A673 (cell line): ENCODE measurements at regions not wholly inside any gene's neighbourhood (a gene's known extent, or its start where the extent isn't known, plus 50 kb on each side); places are given as distances from the start of the nearest gene placed in this dataset.
"Not testable (repeated sequence)": the region's sequence is repeated elsewhere in the genome, so short reads cannot be mapped to it uniquely, and the experiment has no call there.

Source experiments
- EZH2 ChIP-seq: fragments of 200-600 bp; sonication (generic); IDR thresholded peaks from 2 replicates; pipeline ENCODE4 v1.6.1; 2017; ENCODE audit warnings: borderline replicate concordance, low read depth, mild to moderate bottlenecking, mixed read lengths, antibody characterized with exemption, low read length; ENCODE audit not compliant: poor library complexity, severe bottlenecking
- TF ChIP-seq, protein P1 (sequence below): fragments of 300-800, 200-600 bp; sonication (generic); conservative IDR thresholded peaks from 2 replicates; pipeline ENCODE4 v1.5.1; 2017; ENCODE audit warnings: low read depth, mild to moderate bottlenecking, antibody characterized with exemption, low read length, moderate library complexity, mixed read lengths

- not testable (repeated sequence) for TF ChIP-seq EZH2
- TF ChIP-seq, protein P1, sequence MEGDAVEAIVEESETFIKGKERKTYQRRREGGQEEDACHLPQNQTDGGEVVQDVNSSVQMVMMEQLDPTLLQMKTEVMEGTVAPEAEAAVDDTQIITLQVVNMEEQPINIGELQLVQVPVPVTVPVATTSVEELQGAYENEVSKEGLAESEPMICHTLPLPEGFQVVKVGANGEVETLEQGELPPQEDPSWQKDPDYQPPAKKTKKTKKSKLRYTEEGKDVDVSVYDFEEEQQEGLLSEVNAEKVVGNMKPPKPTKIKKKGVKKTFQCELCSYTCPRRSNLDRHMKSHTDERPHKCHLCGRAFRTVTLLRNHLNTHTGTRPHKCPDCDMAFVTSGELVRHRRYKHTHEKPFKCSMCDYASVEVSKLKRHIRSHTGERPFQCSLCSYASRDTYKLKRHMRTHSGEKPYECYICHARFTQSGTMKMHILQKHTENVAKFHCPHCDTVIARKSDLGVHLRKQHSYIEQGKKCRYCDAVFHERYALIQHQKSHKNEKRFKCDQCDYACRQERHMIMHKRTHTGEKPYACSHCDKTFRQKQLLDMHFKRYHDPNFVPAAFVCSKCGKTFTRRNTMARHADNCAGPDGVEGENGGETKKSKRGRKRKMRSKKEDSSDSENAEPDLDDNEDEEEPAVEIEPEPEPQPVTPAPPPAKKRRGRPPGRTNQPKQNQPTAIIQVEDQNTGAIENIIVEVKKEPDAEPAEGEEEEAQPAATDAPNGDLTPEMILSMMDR = not testable (repeated sequence)
Measured at GRCh38 chr9:42288865-42289229, 105.4 kb downstream of the SPATA31A6 start.
